H1 (cell line): ENCODE measurements at regions not wholly inside any gene's neighbourhood (a gene's known extent, or its start where the extent isn't known, plus 50 kb on each side); places are given as distances from the start of the nearest gene placed in this dataset.

Source experiments
- FOSL1 ChIP-seq: IDR thresholded peaks from 2 replicates; pipeline ENCODE4 v1.6.1; 2011; ENCODE audit warnings: mild to moderate bottlenecking, low read depth, low read length, moderate library complexity; ENCODE audit not compliant: insufficient read depth
- MAFK ChIP-seq: IDR thresholded peaks from 2 replicates; pipeline ENCODE4 v1.6.1; 2012; ENCODE audit warnings: low read depth, mild to moderate bottlenecking, improper control_type of control experiment, low read length
- RAD21 ChIP-seq, 2 experiments: IDR thresholded peaks in 1 of 2; conservative IDR thresholded peaks in 1 of 2; 2 replicates each; pipeline ENCODE4 v1.6.1; 2011; ENCODE audit warnings: low read depth in 2 of 2, low read length in 2 of 2, improper control_type of control experiment in 1 of 2, inconsistent platforms in 1 of 2, mild to moderate bottlenecking in 1 of 2, moderate library complexity in 1 of 2
- TAF1 ChIP-seq: IDR thresholded peaks from 2 replicates; pipeline ENCODE4 v1.6.1; 2011; ENCODE audit warnings: mild to moderate bottlenecking, low read depth, low read length
- TEAD4 ChIP-seq: IDR thresholded peaks from 2 replicates; pipeline ENCODE4 v1.6.1; 2012; ENCODE audit warnings: low read depth, low read length, inconsistent platforms, mixed read lengths

DNA sequence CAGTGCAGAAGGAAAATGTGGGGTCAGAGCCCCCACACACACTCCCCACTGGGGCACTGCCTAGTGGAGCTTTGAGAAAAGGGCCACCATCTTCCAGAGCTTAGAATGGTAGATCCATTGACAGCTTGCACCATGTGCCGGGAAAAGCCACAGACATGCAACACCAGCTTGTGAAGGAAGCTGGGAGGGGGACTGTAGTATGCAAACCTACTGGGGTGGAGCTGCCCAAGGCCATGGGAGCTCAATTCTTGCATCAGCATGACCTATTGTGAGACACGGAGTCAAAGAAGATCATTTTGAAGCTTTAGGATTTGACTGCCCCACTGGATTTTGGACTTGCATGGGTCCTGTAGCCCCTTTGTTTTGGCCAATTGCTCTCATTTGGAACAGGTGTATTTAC is 142.8 kb upstream of the ARHGEF9 start (continued):
- TF ChIP-seq TAF1 (no peak), RAD21 (IDR thresholded peaks at IDR 0.05 in 1 of 2, conservative IDR thresholded peaks at IDR 0.05 in 1 of 2; ENCODE audit: low read depth in 2 of 2, low read length in 2 of 2) (no peak), MAFK (no peak), FOSL1 (no peak), TEAD4 (no peak)
